Skeletal muscle satellite cell (primary cell): ENCODE measurements at regions not wholly inside any gene's neighbourhood (a gene's known extent, or its start where the extent isn't known, plus 50 kb on each side); places are given as distances from the start of the nearest gene placed in this dataset.

Experiments
- H3K27me3 ChIP-seq: 2 replicates; pipeline ENCODE4 v1.7.0; 2013; ENCODE audit warnings: low read length; ENCODE audit not compliant: control insufficient read depth, insufficient read depth
- H3K36me3 ChIP-seq: 2 replicates; pipeline ENCODE4 v1.7.0; 2013; ENCODE audit warnings: mild to moderate bottlenecking, control low read depth, low read length; ENCODE audit not compliant: insufficient read depth
- H3K4me1 ChIP-seq: 2 replicates; pipeline ENCODE4 v1.7.0; 2013; ENCODE audit warnings: low read length; ENCODE audit not compliant: control insufficient read depth, insufficient read depth
- H3K4me2 ChIP-seq: 2 replicates; pipeline ENCODE4 v1.7.0; 2013; ENCODE audit warnings: mild to moderate bottlenecking, low read length
- H3K4me3 ChIP-seq: 2 replicates; pipeline ENCODE4 v1.7.0; 2013; ENCODE audit warnings: low read length
- H3K9ac ChIP-seq: 2 replicates; pipeline ENCODE4 v1.7.0; 2013; ENCODE audit warnings: mild to moderate bottlenecking, low read depth, low read length, moderate library complexity
- H3K9me3 ChIP-seq: replicated peaks from 2 replicates; pipeline ENCODE4 v1.7.0; 2013; ENCODE audit warnings: mild to moderate bottlenecking, control low read depth, low read length

GRCh38 chr11:116505298-116506262 lies 267.2 kb downstream of the BUD13 start:
- Histone ChIP-seq H3K9ac (no peak overlapping the region), H3K36me3 (no peaks in the 10 kb centered on the region), H3K4me2 (no peak overlapping the region), H3K9me3 (no peaks in the 10 kb centered on the region), H3K27me3 (peaks cover 26% of the 10 kb centered on the region), H3K4me1 (no peaks in the 10 kb centered on the region), H3K4me3 (no peak overlapping the region)

DNA sequence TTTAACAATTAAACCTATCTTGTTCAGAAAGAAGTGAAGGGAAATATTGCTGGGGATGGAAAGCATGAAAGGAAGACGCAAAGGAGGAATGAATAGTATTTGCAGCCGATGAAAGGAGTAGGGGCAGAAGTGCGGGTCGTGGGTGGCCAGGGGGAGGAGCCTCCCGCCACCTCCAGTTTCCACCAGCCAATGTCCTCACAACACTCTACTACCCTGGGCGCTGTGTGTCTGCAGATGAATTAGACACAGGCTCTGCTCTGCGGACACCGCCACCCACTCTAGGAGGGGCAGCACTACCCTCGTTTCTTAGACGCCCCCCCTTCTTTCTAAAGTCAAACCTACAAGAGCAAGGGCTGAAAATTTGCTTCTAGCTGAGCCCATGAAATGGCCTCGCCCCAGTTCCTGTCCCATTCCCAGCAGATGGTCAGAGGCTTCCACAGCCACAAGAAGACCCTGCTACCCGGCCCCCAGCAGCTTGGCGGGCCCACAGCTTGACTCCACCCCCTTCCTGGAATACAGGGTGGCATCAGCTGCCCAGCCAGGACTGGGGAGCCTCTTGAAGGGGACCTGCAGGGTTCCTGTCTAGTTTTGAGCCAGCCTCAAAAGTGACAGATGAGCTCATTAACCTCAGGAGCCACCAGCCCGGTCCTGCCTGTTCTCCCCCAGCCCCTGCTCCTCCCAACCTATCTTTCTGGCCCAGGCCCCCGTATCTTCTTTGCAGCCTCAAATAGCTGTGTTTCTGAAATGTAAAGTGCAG lies 268.1 kb downstream of the BUD13 start:
- H3K4me3 ChIP-seq: no peak overlapping the region
- peaks cover 29% of the 10 kb centered on the region for H3K27me3 ChIP-seq
- H3K9ac ChIP-seq: no peak overlapping the region
- H3K4me1 ChIP-seq: no peaks in the 10 kb centered on the region
- H3K36me3 ChIP-seq: no peaks in the 10 kb centered on the region
- H3K9me3 ChIP-seq: no peaks in the 10 kb centered on the region
- H3K4me2 ChIP-seq: no peak overlapping the region

- H3K36me3 ChIP-seq: no peaks in the 10 kb centered on the region
- no peaks in the 10 kb centered on the region for H3K4me1 ChIP-seq
- H3K9ac ChIP-seq: no peak overlapping the region
- no peaks in the 10 kb centered on the region for H3K9me3 ChIP-seq
- no peak overlapping the region for H3K4me3 ChIP-seq
- H3K4me2 ChIP-seq: no peak overlapping the region
- peaks cover 29% of the 10 kb centered on the region for H3K27me3 ChIP-seq
Measured at GRCh38 chr11:116503216-116504160, 269.3 kb downstream of the BUD13 start.

DNA sequence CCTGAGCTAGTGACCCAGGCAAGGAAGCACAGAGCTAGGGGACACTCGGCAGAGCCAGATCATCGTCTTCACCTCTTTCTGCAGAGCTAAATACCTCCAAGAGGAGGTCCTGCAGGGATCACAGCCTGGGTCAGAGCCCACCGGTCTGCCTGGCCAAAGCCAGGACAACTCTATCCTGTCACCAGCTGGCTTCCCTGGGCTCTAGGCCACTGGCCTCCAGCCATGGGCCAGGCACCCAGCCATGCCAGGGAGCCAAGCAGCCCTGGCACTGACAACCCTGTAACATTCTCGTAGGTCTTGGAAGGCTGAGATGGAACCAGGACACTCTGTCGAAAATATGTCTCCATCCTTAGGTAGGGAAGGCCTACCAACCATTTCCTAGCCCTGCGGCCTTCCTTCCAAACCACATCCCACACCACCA lies 270.1 kb downstream of the BUD13 start:
- Histone ChIP-seq H3K36me3 (no peaks in the 10 kb centered on the region), H3K27me3 (peaks cover 29% of the 10 kb centered on the region), H3K4me2 (no peak overlapping the region), H3K4me1 (no peaks in the 10 kb centered on the region), H3K4me3 (no peak overlapping the region), H3K9me3 (no peaks in the 10 kb centered on the region), H3K9ac (no peak overlapping the region)

GRCh38 chr11:116501728-116502127 lies 271.1 kb downstream of the BUD13 start:
- Histone ChIP-seq H3K9ac (no peak overlapping the region), H3K4me2 (no peak overlapping the region), H3K4me1 (no peaks in the 10 kb centered on the region), H3K27me3 (peaks cover 29% of the 10 kb centered on the region), H3K4me3 (no peak overlapping the region), H3K36me3 (no peaks in the 10 kb centered on the region), H3K9me3 (no peaks in the 10 kb centered on the region)

DNA sequence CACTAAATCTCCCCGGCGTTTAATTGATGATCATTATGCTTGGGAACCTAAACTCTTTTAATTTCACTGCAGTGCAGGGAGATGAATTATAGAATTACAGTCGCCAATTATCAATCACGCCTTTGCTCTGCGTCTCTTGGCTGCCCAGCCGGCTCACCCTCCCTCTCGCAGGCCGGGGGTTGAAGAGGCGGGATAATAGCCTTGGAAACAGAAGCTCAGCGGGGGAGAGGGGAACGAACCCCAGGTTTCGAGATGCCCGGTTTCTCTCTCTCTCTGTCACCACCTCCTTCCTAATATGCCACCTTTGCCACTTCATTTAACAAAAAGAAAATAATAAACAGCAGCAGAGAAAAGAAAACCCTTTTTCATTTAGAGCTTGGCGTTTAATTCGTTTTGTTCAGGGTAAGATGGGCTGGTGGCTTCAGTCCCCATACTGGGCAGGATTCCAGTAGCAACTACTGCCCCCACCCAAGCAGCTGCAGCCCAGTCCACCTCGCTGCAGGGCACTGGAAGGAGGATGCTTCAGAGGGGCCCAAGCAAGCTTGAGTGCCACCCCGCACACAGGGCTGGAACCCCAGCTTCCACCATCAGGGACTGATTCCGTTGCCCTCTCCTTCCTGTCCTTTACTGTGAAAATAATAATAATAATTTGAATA lies 271.7 kb downstream of the BUD13 start:
- Histone ChIP-seq H3K36me3 (no peaks in the 10 kb centered on the region), H3K4me3 (no peak overlapping the region), H3K9ac (no peak overlapping the region), H3K27me3 (peaks cover 29% of the 10 kb centered on the region), H3K4me1 (no peaks in the 10 kb centered on the region), H3K4me2 (no peak overlapping the region), H3K9me3 (no peaks in the 10 kb centered on the region)

DNA sequence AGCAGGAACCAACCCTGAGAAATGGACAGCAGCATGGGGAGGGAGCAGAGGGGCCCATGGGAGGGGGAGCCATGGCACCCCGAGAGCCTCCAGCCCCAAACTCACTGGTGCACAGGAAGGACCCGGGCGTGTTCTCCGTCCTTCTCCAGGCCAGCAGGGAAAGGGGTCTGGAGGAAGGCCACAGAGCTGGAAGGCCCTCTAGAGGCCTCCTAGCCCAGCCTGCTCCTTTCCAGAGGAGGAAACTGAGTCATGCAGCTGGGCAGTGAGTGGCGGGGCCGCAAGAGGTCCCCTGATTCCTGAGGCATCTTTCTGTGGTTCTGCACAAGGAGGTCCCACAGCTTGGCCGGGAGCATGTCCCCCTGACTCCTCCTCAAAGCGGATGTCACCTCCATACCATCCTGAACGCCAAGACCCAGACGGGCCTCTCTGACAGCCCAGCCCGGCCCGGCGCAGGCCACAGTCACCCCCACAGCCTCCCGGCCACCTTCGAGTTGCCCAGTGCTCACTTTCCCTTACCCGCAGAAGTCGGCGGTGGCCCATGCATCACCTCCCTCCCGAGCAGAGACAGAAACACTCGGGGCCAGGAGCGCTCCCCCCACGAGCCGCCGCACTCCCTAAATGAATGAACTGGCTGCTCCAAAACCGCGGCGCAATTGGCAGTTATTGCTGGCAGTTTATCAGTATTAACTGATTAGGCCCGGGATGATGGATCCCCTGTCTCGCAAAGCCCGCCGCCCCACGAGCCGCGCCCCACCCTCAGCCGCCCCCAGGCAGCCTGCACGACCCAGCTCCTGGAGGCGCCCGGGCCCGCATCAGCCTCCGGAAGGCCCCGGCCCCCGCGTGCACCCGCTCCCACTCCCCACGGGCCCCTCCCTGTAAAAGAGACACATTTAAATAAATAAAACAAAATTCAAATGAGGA lies 272.5 kb downstream of the BUD13 start:
- Histone ChIP-seq H3K36me3 (no peaks in the 10 kb centered on the region), H3K4me1 (no peaks in the 10 kb centered on the region), H3K4me2 (no peak overlapping the region), H3K4me3 (no peak overlapping the region), H3K9ac (no peak overlapping the region), H3K27me3 (peaks cover 29% of the 10 kb centered on the region), H3K9me3 (no peaks in the 10 kb centered on the region)

DNA sequence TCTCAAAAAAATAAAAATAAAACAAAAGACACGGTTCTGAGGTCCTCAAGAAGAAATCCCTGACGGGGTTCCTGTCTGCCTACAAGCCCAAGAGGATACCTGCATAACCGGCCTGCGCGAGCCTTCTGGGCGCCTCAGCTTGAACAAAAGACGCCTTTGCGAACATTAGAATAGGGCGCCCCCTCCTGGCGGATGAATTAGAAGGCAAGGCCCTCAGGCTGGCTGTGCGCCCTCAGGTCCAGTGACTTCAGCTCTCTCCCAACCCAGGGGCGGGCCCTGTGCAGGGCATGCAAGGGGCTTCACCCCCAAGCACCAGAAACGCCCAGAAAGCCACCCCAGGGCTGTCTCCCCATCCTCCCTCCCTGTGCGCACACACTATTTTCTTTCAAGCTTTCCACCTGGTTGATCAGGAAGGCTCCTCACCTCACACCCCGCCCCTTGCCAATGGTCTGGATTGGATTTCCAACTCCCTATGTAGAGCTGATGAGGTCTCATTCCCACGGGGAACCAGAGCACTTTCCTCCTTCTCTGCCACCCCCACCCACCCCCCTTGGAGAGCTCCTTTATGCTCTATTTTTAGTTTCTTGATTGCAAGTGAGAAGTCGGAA lies 273.3 kb downstream of the BUD13 start:
- no peak overlapping the region for H3K4me3 ChIP-seq
- H3K4me2 ChIP-seq: no peak overlapping the region
- no peaks in the 10 kb centered on the region for H3K9me3 ChIP-seq
- H3K27me3 ChIP-seq: peaks cover 29% of the 10 kb centered on the region
- H3K4me1 ChIP-seq: no peaks in the 10 kb centered on the region
- no peak overlapping the region for H3K9ac ChIP-seq
- no peaks in the 10 kb centered on the region for H3K36me3 ChIP-seq

GRCh38 chr11:116498161-116498560 lies 274.6 kb downstream of the BUD13 start:
- no peaks in the 10 kb centered on the region for H3K36me3 ChIP-seq
- H3K27me3 ChIP-seq: peaks cover 26% of the 10 kb centered on the region
- no peak overlapping the region for H3K4me3 ChIP-seq
- H3K4me1 ChIP-seq: no peaks in the 10 kb centered on the region
- H3K4me2 ChIP-seq: no peak overlapping the region
- no peaks in the 10 kb centered on the region for H3K9me3 ChIP-seq
- no peak overlapping the region for H3K9ac ChIP-seq

GRCh38 chr11:116492600-116492999 lies 280.2 kb downstream of the BUD13 start:
- no peaks in the 10 kb centered on the region for H3K4me1 ChIP-seq
- peaks cover 7% of the 10 kb centered on the region for H3K27me3 ChIP-seq
- no peaks in the 10 kb centered on the region for H3K9me3 ChIP-seq
- H3K4me2 ChIP-seq: no peak overlapping the region
- no peak overlapping the region for H3K4me3 ChIP-seq
- H3K36me3 ChIP-seq: no peaks in the 10 kb centered on the region
- no peak overlapping the region for H3K9ac ChIP-seq
